Jurkat, Clone E6-1 (cell line): ENCODE measurements at regions not wholly inside any gene's neighbourhood (a gene's known extent, or its start where the extent isn't known, plus 50 kb on each side); places are given as distances from the start of the nearest gene placed in this dataset.
A peak's percentile ranks its signal among the peaks of the same experiment; 100 is the strongest.

Source experiments
- DNase-seq: peaks from one replicate; pipeline ENCODE4 v3.0.0-alpha.2; 2011; ENCODE audit warnings: low read depth, low spot score
- H3K4me3 ChIP-seq: 2 replicates; pipeline ENCODE4 v1.5.1; 2011; ENCODE audit warnings: mild to moderate bottlenecking, low read length, control low read depth, moderate library complexity

GRCh38 chr7:98520356-98520951 is 96.6 kb upstream of the NPTX2 start:
- DNase-seq = no peak
- H3K4me3 ChIP-seq = no peak overlapping the region

- no peak overlapping the region for H3K4me3 ChIP-seq
- DNase-seq = no peak
These were observed 98.7 kb upstream of the NPTX2 start for GRCh38 chr7:98518159-98518947.

DNA sequence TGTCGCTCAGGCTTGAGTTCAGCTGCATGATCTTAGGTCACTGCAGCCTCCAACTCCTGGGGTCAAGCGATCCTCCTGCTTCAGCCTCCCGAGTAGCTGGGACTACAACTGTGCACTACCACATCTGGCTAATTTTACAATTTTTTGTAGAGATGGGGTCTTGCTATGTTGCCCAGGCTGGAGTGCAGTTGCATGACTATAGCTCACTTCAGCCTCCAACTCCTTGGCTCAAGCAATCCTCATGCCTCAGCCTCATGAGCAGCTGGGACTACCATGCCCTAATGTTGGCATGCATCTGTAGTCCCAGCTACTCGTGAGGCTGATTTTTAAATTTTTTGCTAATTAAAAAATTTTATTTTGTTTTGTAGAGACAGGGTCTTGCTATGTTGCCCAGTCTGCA is 101.9 kb upstream of the NPTX2 start:
- no peak overlapping the region for H3K4me3 ChIP-seq
- no peak for DNase-seq

- DNase-seq = peak; percentile 16
- no peak overlapping the region for H3K4me3 ChIP-seq
These were observed 102.7 kb upstream of the NPTX2 start for GRCh38 chr7:98514211-98515031.

DNA sequence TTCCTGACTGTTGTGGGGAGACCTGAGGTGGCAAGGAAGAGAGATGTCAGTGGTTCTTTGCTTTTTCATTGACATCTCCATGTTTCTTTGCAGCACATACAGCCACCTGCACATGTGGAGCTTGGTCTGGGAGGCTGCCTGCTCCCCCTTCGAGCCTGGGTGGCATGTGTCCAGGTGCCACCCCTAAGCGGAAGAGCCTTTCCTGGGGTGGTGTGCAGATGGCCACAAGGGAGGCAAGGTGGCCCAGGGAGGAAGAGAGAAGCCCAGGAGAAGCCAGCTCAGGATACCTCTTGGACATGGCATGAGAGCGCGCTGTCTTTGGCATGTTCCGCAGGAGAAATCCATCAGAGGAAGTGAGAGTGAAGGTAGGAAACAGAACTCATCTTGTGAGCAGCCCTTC is 105.9 kb upstream of the NPTX2 start:
- H3K4me3 ChIP-seq = no peak overlapping the region
- no peak for DNase-seq

DNA sequence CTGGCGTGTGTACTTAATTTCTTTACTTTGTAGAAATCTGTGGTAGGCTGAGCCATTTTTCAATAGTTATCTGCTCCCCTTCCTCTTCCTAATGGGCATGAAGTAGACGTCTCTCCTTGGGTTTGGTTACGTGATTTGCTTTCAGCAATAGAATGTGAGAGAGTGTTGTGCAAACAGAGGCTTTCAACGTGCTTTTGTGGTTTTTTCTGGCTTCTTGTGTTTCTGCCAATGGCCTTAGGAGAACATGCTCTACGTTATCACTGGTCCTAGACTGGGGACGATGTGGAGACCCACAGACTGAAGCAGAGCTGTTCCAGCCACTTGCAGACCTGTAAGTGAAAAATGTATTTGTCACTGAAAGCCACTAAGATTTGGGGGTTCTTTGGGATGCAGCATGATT is 107.2 kb upstream of the NPTX2 start:
- DNase-seq = no peak
- no peak overlapping the region for H3K4me3 ChIP-seq

DNA sequence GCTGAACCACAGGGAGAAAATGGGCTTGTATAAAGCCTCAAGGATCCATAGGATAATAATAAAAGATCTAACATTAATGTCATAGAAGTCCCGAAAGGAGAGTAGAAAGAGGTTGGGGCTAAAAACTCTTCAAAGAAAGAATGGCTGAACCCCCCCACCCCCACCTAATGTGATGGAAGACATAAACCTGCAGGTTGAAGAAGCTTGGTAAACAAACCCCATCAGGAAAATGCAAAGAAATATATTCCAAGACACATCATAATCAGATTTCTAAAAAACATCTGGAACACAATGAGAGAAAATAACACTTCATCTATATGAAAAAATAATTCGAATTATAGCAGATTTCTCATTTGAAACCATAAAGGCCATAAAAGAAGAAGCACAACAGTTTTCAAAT is 105.6 kb upstream of the BAIAP2L1 start:
- DNase-seq = no peak

DNA sequence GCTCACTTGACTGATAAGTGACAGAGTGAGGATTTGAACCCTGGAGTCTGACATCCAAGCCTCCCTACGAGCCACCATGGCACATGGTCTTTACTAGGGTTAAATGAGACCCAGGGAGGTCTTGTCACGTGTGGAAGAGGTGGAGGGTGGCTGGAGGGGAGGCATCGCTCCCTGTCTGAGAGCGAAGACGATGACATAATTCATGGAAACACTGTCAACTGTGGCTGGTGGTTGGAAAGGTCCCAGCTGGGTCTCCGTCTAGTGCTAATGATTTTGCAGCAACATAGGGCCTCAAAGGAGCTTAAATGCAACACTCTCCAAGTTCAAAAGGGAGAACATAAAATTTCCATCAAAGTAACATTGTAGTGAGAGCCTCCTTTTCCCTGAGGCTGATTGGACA is 99.9 kb upstream of the BAIAP2L1 start:
- DNase-seq = no peak
- no peak overlapping the region for H3K4me3 ChIP-seq

More for the DNA sequence above, 105.6 kb upstream of the BAIAP2L1 start:
- H3K4me3 ChIP-seq = no peak overlapping the region

DNA sequence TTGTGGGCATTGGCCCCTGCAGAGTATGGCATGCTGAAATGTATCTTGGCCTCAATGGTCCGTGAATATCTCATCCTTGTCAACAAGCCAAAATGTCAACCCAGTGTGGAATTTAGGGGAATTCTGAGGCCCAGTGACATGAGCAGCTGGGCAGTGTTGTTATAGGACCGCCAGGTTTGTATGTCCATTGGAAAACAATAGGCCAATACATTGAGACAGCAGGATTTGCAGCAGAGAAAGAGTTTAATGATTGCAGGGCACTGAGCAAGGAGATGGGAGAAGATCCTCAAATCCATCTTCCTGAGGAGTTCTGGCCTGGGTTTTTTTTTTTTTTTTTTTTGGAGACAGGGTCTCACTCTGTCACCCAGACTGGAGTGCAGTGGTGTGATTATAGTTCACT is 95.7 kb upstream of the BAIAP2L1 start:
- H3K4me3 ChIP-seq = no peak overlapping the region
- DNase-seq = no peak

GRCh38 chr7:98495200-98495955 is 94.5 kb upstream of the BAIAP2L1 start:
- H3K4me3 ChIP-seq = no peak overlapping the region
- no peak for DNase-seq

- no peak for DNase-seq
- no peak overlapping the region for H3K4me3 ChIP-seq
These were observed 92.3 kb upstream of the BAIAP2L1 start for GRCh38 chr7:98493030-98493778.

- DNase-seq = no peak
- H3K4me3 ChIP-seq = no peak overlapping the region
These were observed 87.3 kb upstream of the BAIAP2L1 start for GRCh38 chr7:98488167-98488566.

DNA sequence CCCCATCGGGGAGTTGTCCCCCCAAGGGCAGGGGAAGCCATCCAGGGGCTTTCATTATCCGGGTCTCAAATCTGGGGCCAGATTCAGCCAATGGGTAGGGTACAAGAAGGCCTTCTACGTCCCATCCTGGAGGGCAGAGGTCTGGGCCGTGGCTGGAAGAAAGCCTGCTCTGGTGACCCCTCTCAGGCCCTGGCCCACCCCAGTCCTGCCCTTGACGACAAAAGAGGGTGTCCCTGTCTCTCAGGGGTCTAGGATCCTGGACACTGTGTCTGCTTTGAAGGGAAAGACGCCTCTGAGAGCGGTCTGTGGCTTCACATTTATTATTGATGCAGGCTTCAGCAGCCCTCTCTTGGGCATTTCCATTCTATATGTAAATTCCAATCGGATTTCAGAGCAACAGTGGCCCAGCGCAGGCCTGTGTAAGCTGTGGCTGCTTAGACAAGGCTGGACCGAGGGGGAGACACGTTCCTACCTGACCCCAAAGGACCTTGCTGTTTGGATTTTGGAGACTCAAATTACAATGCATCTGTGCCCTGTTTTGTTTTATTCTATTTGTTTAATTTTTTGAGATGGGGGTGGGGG is 83.2 kb upstream of the BAIAP2L1 start:
- H3K4me3 ChIP-seq = no peak overlapping the region
- no peak for DNase-seq

DNA sequence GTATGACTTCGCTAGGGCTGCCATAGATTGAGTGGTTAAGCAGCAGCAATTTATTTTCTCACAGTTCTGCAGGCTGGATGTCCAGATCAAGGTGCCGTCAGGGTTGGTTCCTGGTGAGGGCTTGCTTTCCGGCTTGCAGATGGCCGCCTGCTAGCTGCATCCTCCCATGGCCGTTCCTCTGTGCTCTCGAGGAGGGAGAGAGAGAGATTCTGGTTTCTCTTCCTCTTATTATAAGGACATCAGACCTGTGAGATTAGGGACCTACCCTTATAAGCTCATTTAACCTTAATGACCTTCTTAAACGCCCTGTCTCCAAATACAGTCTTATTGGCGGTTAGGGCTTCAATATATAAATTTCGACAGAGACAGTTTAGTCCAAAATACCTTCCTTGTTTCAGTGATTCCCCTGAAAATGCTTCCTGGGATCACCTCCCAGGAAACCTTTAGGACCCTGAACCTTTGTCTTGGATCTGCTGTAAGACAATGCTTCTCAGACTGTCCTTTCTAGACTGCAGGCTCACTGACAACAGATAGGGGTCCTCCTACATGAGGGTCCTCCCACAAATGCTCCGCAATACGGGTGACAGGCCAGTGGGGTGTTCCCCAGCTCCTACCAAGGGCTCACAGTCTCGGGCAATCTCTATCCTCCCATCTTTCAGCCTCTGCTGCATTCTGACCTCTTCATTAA is 82.5 kb upstream of the BAIAP2L1 start:
- H3K4me3 ChIP-seq = no peak overlapping the region
- no peak for DNase-seq

DNA sequence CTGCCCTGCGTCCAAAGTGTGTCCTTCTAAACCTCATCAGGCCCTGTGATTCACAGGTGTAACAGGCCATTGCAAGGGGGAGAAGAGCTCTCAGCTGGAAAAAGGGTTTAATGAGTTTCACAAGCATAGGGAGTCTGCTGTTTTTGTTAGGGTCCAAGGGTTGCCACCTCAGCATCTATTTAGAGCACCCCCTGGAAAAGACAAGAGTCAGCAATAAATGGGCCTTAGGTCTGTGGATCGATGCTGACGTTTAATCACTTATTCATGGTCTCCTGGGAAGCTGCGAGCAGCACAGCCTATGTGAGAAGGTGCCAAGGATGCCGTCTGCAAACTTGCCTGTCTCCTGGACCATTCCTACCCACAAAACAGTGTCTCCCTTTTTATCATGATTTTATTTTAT is 78.4 kb upstream of the BAIAP2L1 start:
- no peak overlapping the region for H3K4me3 ChIP-seq
- DNase-seq = no peak

DNA sequence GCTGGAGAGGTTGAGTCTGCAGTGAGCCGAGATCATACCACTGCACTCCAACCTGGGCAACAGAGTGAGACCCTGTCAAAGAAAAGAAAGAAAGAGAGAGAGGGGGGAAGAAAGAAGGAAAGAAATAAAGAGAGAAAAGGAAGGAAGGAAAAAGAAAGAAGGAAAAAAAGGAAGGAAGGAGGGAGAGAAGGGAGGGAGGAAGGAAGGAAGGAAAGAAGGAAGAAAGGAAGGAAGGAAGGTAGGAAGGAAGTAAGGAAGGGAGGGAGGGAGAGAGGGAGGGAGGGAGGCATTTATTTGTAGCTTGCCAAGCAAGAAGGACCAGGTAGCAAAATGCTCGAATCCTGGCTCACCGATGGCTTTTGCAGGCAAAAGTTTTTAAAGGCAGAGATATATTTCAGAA is 74.5 kb upstream of the BAIAP2L1 start:
- DNase-seq = no peak
- no peak overlapping the region for H3K4me3 ChIP-seq

GRCh38 chr7:98474558-98474957 is 73.7 kb upstream of the BAIAP2L1 start:
- H3K4me3 ChIP-seq = no peak overlapping the region
- no peak for DNase-seq

GRCh38 chr7:98472521-98472954 is 71.6 kb upstream of the BAIAP2L1 start:
- no peak for DNase-seq
- H3K4me3 ChIP-seq = no peak overlapping the region
